ENCODE measurements at regions not wholly inside any gene's neighbourhood (a gene's known extent, or its start where the extent isn't known, plus 50 kb on each side); places are given as distances from the start of the nearest gene placed in this dataset.

DNA sequence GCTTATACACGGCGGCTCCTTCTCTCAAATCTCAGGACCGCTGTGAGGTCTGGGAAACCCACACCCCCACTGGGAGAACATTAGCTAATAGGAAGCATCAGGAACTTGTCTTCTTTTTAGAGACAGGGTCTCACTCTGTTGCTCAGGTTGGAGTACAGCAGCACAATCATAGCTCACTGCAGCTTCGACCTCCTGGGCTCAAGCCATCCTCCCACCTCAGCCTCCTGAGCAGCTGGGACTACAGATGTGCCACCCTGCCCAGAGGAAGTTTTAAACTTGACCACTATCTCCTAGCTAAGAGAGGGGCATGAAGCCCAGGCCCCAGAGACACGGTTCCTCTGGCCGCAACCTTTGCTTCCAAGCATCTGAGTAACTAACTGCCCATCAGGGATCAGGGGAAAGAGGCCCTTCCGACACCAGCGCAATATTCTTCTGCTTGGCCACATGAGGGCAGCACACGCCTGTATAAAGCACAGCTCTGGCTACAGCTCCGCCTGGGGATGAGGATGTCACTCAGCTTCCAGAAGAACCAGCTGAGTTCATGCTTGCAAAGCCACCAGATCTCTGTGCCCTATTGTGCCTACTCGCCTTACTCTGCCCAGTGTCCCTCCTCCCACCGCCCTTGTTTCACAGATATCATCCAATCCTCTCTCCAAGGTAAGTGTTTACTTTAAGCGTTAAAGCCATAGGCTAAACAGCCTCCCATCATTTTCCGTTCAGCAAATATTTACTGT is 57.6 kb upstream of the SLC6A11 start:
- Histone ChIP-seq H3K4me2 (ENCODE audit: low read length) (no peak overlapping the region), H3K9me2 (ENCODE audit: insufficient read depth, low read length) (no peaks in the 10 kb centered on the region), H4K20me1 (ENCODE audit: insufficient read depth, low read length) (no peaks in the 10 kb centered on the region), H3K79me2 (ENCODE audit: insufficient read depth, low read depth, low read length) (no peaks in the 10 kb centered on the region), H3K27ac (ENCODE audit: low read depth, low read length, poor library complexity, severe bottlenecking) (no peak overlapping the region), H3K4me3 (ENCODE audit: low read depth, low read length, poor library complexity, severe bottlenecking) (no peak overlapping the region), H3K9me3 (ENCODE audit: low read length) (no peaks in the 10 kb centered on the region), H2AFZ (ENCODE audit: low read length) (no peak overlapping the region), H3K36me3 (ENCODE audit: insufficient read depth, low read length) (no peaks in the 10 kb centered on the region), H3K4me1 (ENCODE audit: insufficient read depth, low read length, poor library complexity, severe bottlenecking) (no peaks in the 10 kb centered on the region)
- ChIA-PET POLR2A (interaction anchor here (0.5 to 1.6 kb wide), 2 partner anchors 10 to 225 kb away, joined by 3 to 4 read pairs; no protein-coding TSS in a partner anchor), CTCF (ENCODE audit: unreplicated experiment) (interaction anchor here (1.0 to 1.1 kb wide), 2 partner anchors 9 to 19 kb away, joined by 4 read pairs; no protein-coding TSS in a partner anchor)
- intact Hi-C loops (cut with micrococcal nuclease; ENCODE audit: unreplicated experiment), result loop anchor here (1.0 to 5.0 kb wide), 3 partner anchors 121 to 224 kb away; no protein-coding TSS in a partner anchor
- peak; percentile 58 for DNase-seq (ENCODE audit: low spot score)
- no TSS peak for BruUV-seq (replicated peaks)
- TF ChIP-seq, protein P1, sequence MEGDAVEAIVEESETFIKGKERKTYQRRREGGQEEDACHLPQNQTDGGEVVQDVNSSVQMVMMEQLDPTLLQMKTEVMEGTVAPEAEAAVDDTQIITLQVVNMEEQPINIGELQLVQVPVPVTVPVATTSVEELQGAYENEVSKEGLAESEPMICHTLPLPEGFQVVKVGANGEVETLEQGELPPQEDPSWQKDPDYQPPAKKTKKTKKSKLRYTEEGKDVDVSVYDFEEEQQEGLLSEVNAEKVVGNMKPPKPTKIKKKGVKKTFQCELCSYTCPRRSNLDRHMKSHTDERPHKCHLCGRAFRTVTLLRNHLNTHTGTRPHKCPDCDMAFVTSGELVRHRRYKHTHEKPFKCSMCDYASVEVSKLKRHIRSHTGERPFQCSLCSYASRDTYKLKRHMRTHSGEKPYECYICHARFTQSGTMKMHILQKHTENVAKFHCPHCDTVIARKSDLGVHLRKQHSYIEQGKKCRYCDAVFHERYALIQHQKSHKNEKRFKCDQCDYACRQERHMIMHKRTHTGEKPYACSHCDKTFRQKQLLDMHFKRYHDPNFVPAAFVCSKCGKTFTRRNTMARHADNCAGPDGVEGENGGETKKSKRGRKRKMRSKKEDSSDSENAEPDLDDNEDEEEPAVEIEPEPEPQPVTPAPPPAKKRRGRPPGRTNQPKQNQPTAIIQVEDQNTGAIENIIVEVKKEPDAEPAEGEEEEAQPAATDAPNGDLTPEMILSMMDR (conservative IDR thresholded peaks at IDR 0.05; ENCODE audit: low read length), result peak; percentile 78
- no peak for TF ChIP-seq EZH2phosphoT487 (IDR thresholded peaks at IDR 0.05; ENCODE audit: borderline replicate concordance, low read depth, low read length)

DNA sequence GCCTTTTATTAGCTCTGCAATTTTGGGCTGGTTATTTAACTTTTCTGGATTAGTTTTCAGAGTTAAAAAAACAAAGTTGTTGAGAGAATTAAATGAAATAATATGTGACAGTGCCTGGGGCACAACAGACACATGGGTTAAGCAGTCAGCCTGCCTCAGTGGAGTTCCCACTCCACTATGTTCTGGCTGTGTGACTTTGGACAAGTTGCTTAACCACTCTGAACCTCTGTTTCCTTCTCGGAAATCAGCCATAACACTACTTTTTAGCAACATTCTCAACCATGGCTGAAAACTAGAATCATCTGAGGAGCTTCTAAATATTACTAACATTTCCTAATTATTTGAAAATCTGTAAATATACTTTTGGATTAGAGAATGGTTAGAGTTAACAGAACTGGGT is 56.5 kb upstream of the SLC6A11 start:
- H3K4me2 ChIP-seq (ENCODE audit: low read length), result no peak overlapping the region
- TF ChIP-seq, protein P1 (conservative IDR thresholded peaks at IDR 0.05; ENCODE audit: low read length), result no peak
- TF ChIP-seq EZH2phosphoT487 (IDR thresholded peaks at IDR 0.05; ENCODE audit: borderline replicate concordance, low read depth, low read length), result no peak
- H3K9me3 ChIP-seq (ENCODE audit: low read length), result no peaks in the 10 kb centered on the region
- H3K4me3 ChIP-seq (ENCODE audit: low read depth, low read length, poor library complexity, severe bottlenecking), result no peak overlapping the region
- no peak overlapping the region for H2AFZ ChIP-seq (ENCODE audit: low read length)
- H3K4me1 ChIP-seq (ENCODE audit: insufficient read depth, low read length, poor library complexity, severe bottlenecking), result no peaks in the 10 kb centered on the region
- H3K9me2 ChIP-seq (ENCODE audit: insufficient read depth, low read length), result no peaks in the 10 kb centered on the region
- BruUV-seq (replicated peaks), result no TSS peak
- DNase-seq (ENCODE audit: low spot score), result no peak
- no peaks in the 10 kb centered on the region for H4K20me1 ChIP-seq (ENCODE audit: insufficient read depth, low read length)
- intact Hi-C loops (cut with micrococcal nuclease; ENCODE audit: unreplicated experiment), result loop anchor here (1.0 to 5.0 kb wide), 2 partner anchors 120 to 223 kb away; no protein-coding TSS in a partner anchor
- H3K79me2 ChIP-seq (ENCODE audit: insufficient read depth, low read depth, low read length), result no peaks in the 10 kb centered on the region
- POLR2A ChIA-PET, result no interaction called here
- no peak overlapping the region for H3K27ac ChIP-seq (ENCODE audit: low read depth, low read length, poor library complexity, severe bottlenecking)
- no peaks in the 10 kb centered on the region for H3K36me3 ChIP-seq (ENCODE audit: insufficient read depth, low read length)
- CTCF ChIA-PET (ENCODE audit: unreplicated experiment), result no interaction called here

DNA sequence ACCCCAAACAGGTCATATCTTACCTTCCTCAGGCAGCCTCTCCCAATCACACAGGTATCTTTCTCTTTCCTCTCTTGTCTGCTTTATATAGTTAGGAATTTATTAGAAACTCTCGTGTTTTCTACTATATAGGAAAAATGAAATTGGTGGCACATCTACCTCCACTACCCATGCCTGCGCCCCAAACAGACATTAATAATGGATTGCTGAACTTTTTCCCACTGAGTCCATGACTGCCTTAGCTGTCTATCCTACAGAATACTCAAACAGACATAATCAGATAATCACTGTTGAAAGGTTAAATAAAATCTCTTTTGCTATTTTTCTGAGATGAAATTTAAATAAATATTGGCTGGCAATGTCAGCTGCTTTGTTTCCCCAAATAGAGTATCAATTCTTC is 55.8 kb upstream of the SLC6A11 start:
- no TSS peak for BruUV-seq (replicated peaks)
- CTCF ChIA-PET (ENCODE audit: unreplicated experiment), result no interaction called here
- no peaks in the 10 kb centered on the region for H4K20me1 ChIP-seq (ENCODE audit: insufficient read depth, low read length)

More for the DNA sequence above, 55.8 kb upstream of the SLC6A11 start:
- no peaks in the 10 kb centered on the region for H3K9me3 ChIP-seq (ENCODE audit: low read length)
- no peaks in the 10 kb centered on the region for H3K36me3 ChIP-seq (ENCODE audit: insufficient read depth, low read length)
- no peak overlapping the region for H3K27ac ChIP-seq (ENCODE audit: low read depth, low read length, poor library complexity, severe bottlenecking)
- H3K4me1 ChIP-seq (ENCODE audit: insufficient read depth, low read length, poor library complexity, severe bottlenecking), result no peaks in the 10 kb centered on the region
- TF ChIP-seq, protein P1 (conservative IDR thresholded peaks at IDR 0.05; ENCODE audit: low read length), result no peak
- TF ChIP-seq EZH2phosphoT487 (IDR thresholded peaks at IDR 0.05; ENCODE audit: borderline replicate concordance, low read depth, low read length), result no peak
- POLR2A ChIA-PET, result no interaction called here
- H2AFZ ChIP-seq (ENCODE audit: low read length), result no peak overlapping the region
- no peak for DNase-seq (ENCODE audit: low spot score)
- H3K79me2 ChIP-seq (ENCODE audit: insufficient read depth, low read depth, low read length), result no peaks in the 10 kb centered on the region
- no peaks in the 10 kb centered on the region for H3K9me2 ChIP-seq (ENCODE audit: insufficient read depth, low read length)
- intact Hi-C loops (cut with micrococcal nuclease; ENCODE audit: unreplicated experiment), result no loop called here
- H3K4me3 ChIP-seq (ENCODE audit: low read depth, low read length, poor library complexity, severe bottlenecking), result no peak overlapping the region
- H3K4me2 ChIP-seq (ENCODE audit: low read length), result no peak overlapping the region

Data from OCI-LY7 (cell line).